ENCODE measurements at regions not wholly inside any gene's neighbourhood (a gene's known extent, or its start where the extent isn't known, plus 50 kb on each side); places are given as distances from the start of the nearest gene placed in this dataset.

Small RNA genes lying in the stretch of these regions (small RNA-seq; reads per million reads assigned to genes)
- 0 reads per million in 2 experiments for gene AL162376.1
- gene RNU4-10P: 0 to 0.05 reads per million in 2 experiments
- 0 reads per million in 2 experiments for gene RNY1P8
